Heart left ventricle (tissue), 16 donors: ENCODE measurements at regions not wholly inside any gene's neighbourhood (a gene's known extent, or its start where the extent isn't known, plus 50 kb on each side); places are given as distances from the start of the nearest gene placed in this dataset.

Source experiments
- ATAC-seq, 4 donors: fragments of 200-7000 bp; cut with Tn5 transposase; one replicate each; pipeline ENCODE4 v1.9.1; 2020 to 2022; ENCODE audit warnings: moderate library complexity in 4 of 4, mild to moderate bottlenecking in 3 of 4, moderate number of reproducible peaks in 1 of 4
- DNase-seq, 5 donors: peaks; one replicate each; pipeline ENCODE4 v3.0.0-alpha.2; 2020
- H3K27ac ChIP-seq, 12 donors: fragments of 200-600 bp; sonication (generic) in 4 of 12; one replicate each; pipeline versions ENCODE4 v1.5.0 to v1.8.0; 2016 to 2022; ENCODE audit warnings: mild to moderate bottlenecking in 2 of 12
- H3K27me3 ChIP-seq, 9 donors: fragments of 200-600 bp; sonication (generic) in 2 of 9; one replicate each; pipeline versions ENCODE4 v1.5.1 to v1.8.0; 2016 to 2022; ENCODE audit warnings: mild to moderate bottlenecking in 3 of 9
- H3K36me3 ChIP-seq, 9 donors: fragments of 200-600 bp; sonication (generic) in 2 of 9; one replicate each; pipeline versions ENCODE4 v1.5.0 to v1.8.0; 2018 to 2022; ENCODE audit warnings: mild to moderate bottlenecking in 2 of 9
- H3K4me1 ChIP-seq, 12 donors: fragments of 200-600 bp; sonication (generic) in 4 of 12; one replicate each; pipeline versions ENCODE4 v1.5.0 to v1.8.0; 2016 to 2022; ENCODE audit warnings: mild to moderate bottlenecking in 3 of 12
- H3K4me3 ChIP-seq, 12 donors: fragments of 200-600 bp; sonication (generic) in 4 of 12; one replicate each; pipeline versions ENCODE4 v1.5.0 to v1.8.0; 2017 to 2022; ENCODE audit warnings: mild to moderate bottlenecking in 9 of 12, moderate library complexity in 4 of 12
- H3K9me3 ChIP-seq, 12 donors: fragments of 200-600 bp; sonication (generic) in 4 of 12; one replicate each; pipeline versions ENCODE4 v1.5.0 to v1.8.0; 2016 to 2022; ENCODE audit warnings: mild to moderate bottlenecking in 1 of 12
- CTCF ChIP-seq, 12 donors: fragments of 200-600 bp; sonication (generic) in 4 of 12; IDR thresholded peaks; one replicate each; pipeline versions ENCODE4 v1.5.0 to v1.8.0; 2018 to 2022; ENCODE audit warnings: antibody characterized with exemption in 12 of 12, mild to moderate bottlenecking in 5 of 12
- POLR2A ChIP-seq, 2 donors: fragments of 450-650 bp; IDR thresholded peaks; one replicate each; pipeline ENCODE4 v1.6.1; 2017; ENCODE audit warnings: antibody characterized with exemption in 2 of 2, mild to moderate bottlenecking in 2 of 2, moderate library complexity in 2 of 2
- WGBS, 4 donors: extraction: QIAGEN DNeasy Blood & Tissue Kit in 2 of 4; methylation state at CpG; one replicate each; pipeline versions ENCODE4 v1.1.5 to v1.1.7; 2013 to 2018; 5-methylcytosine and 5-hydroxymethylcytosine counted together
- intact Hi-C, 10 donors: fragments of 100-400 bp; cut with DNase I; formaldehyde crosslinking; loops; one replicate each; pipeline versions ENCODE4 v1.11.1 to v1.14.2; 2022
- donor health status: ischemic (EF 13 %, LVEDD 7.1; RV severe dilation, severe dysfunction).
- donor health status: healthy with polysubstance abuse.
- donor health status: DM: no; HTN: yes; CAD: no.
- donor health status: DM: no; HTN: no; CAD: no.
- donor health status: ischemic (EF 25% LVEDD 6.9; RV normal size, moderate dysfunction).
- donor health status: ischemic (EF 25% LVEDD 5.7; RV mildly dilated, moderate dysfunction).
- donor health status: healthy.
- donor health status: DM: yes; HTN: yes; CAD: no.
- donor health status: ischemic (EF 35%, LVEDD 5.7; RV mildly dilated, moderate dysfunction).
- donor health status: nonischemic (EF 11% LVEDD 7.7; RV severe dilation, severe dysfunction).
- donor health status: DM: yes; HTN: yes; CAD: no.
- donor health status: PGD.
- donor health status: ischemic (EF 29% LVEDD 5.4; RV normal size, mild dysfunction).
- donor health status: nonischemic (EF 23%, LVEDD 6.1; RV moderate dilation, normal function).

- Histone ChIP-seq H3K4me1 (no peaks in the 10 kb centered on the region), H3K27me3 (peaks cover 0 to 7% (median 0%) of the 10 kb centered on the region in 9 donors), H3K4me3 (no peak overlapping the region), H3K9me3 (no peaks in the 10 kb centered on the region), H3K27ac (no peak overlapping the region), H3K36me3 (no peaks in the 10 kb centered on the region)
- intact Hi-C loops = no loop called here
- 55 to 82% (median 78%) methylated on average over 3 of the region's 3 CpGs for WGBS, 4 donors
- DNase-seq = no peak
- no peak for TF ChIP-seq CTCF (IDR thresholded peaks at IDR 0.05)
- no peak for ATAC-seq
Measured at GRCh38 chr10:84681781-84682180, 353.4 kb downstream of the CCSER2 start.

GRCh38 chr10:84683550-84683949, 355.2 kb downstream of the CCSER2 start:
- no peak for ATAC-seq
- intact Hi-C loops = no loop called here
- no peak for TF ChIP-seq CTCF (IDR thresholded peaks at IDR 0.05)
- no peak for TF ChIP-seq POLR2A (IDR thresholded peaks at IDR 0.05)
- H3K4me1 ChIP-seq = no peaks in the 10 kb centered on the region
- H3K4me3 ChIP-seq = no peak overlapping the region
- H3K27ac ChIP-seq = no peak overlapping the region
- 75 to 91% (median 88%) methylated on average over 2 of the region's 2 CpGs for WGBS, 4 donors
- no peak for DNase-seq
- H3K9me3 ChIP-seq = no peaks in the 10 kb centered on the region
- no peaks in the 10 kb centered on the region for H3K36me3 ChIP-seq
- H3K27me3 ChIP-seq = no peaks in the 10 kb centered on the region

- Histone ChIP-seq H3K27me3 (no peaks in the 10 kb centered on the region), H3K9me3 (no peaks in the 10 kb centered on the region), H3K36me3 (no peaks in the 10 kb centered on the region), H3K4me1 (no peaks in the 10 kb centered on the region), H3K4me3 (no peak overlapping the region), H3K27ac (no peak overlapping the region)
- no peak for DNase-seq
- ATAC-seq = no peak
- no peak for TF ChIP-seq CTCF (IDR thresholded peaks at IDR 0.05)
- no peak for TF ChIP-seq POLR2A (IDR thresholded peaks at IDR 0.05)
- intact Hi-C loops = no loop called here
- WGBS, 4 donors = 76 to 85% (median 83%) methylated on average over 6 of the region's 6 CpGs
Measured at GRCh38 chr10:84683980-84684740, 355.8 kb downstream of the CCSER2 start.

- TF ChIP-seq POLR2A (IDR thresholded peaks at IDR 0.05) = no peak
- no peaks in the 10 kb centered on the region for H3K9me3 ChIP-seq
- no peak overlapping the region for H3K27ac ChIP-seq
- H3K36me3 ChIP-seq = no peaks in the 10 kb centered on the region
- H3K4me1 ChIP-seq = no peaks in the 10 kb centered on the region
- ATAC-seq (no peak), DNase-seq (no peak)
- peaks cover 0 to 5% (median 0%) of the 10 kb centered on the region in 9 donors for H3K27me3 ChIP-seq
- H3K4me3 ChIP-seq = no peak overlapping the region
- intact Hi-C loops = no loop called here
- 76 to 88% (median 82%) methylated on average over 3 of the region's 3 CpGs for WGBS, 4 donors
Measured at GRCh38 chr10:84685047-84685660, 356.8 kb downstream of the CCSER2 start.
